ENCODE measurements at regions not wholly inside any gene's neighbourhood (a gene's known extent, or its start where the extent isn't known, plus 50 kb on each side); places are given as distances from the start of the nearest gene placed in this dataset.

DNA sequence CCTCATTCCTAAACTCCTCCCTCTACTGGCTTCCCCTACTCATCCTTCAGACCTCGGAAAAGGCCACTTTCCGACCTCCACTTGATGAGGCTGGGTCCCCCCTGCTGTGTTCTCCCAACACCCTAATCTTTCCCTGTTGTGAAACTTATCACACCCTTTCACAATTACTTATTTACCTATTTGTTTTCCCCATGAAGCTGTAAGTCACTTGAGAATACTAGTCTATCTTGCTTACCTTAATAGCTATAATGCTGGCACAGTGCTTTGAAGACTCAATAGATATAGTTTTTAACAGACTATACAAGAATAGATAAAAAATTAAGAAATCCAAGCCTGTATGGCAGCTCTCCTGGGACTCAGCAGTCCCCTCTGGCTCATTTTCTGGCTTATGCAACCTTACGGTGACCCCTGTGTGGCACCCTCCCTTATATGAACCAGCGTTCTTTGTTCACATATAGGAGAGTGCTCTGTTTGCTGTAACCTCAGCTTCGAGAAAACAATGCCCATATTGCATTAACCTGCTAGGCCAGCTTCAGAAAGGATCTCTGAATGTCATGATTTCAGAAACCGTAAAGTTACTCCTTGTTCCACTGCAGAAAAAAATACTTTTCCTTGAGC, 220.4 kb upstream of the PKDCC start:
- no peak for TF ChIP-seq ZFX (IDR thresholded peaks at IDR 0.05)
- TF ChIP-seq, protein P1, sequence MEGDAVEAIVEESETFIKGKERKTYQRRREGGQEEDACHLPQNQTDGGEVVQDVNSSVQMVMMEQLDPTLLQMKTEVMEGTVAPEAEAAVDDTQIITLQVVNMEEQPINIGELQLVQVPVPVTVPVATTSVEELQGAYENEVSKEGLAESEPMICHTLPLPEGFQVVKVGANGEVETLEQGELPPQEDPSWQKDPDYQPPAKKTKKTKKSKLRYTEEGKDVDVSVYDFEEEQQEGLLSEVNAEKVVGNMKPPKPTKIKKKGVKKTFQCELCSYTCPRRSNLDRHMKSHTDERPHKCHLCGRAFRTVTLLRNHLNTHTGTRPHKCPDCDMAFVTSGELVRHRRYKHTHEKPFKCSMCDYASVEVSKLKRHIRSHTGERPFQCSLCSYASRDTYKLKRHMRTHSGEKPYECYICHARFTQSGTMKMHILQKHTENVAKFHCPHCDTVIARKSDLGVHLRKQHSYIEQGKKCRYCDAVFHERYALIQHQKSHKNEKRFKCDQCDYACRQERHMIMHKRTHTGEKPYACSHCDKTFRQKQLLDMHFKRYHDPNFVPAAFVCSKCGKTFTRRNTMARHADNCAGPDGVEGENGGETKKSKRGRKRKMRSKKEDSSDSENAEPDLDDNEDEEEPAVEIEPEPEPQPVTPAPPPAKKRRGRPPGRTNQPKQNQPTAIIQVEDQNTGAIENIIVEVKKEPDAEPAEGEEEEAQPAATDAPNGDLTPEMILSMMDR (conservative IDR thresholded peaks at IDR 0.05): no peak
- H3K27ac ChIP-seq: no peak overlapping the region

DNA sequence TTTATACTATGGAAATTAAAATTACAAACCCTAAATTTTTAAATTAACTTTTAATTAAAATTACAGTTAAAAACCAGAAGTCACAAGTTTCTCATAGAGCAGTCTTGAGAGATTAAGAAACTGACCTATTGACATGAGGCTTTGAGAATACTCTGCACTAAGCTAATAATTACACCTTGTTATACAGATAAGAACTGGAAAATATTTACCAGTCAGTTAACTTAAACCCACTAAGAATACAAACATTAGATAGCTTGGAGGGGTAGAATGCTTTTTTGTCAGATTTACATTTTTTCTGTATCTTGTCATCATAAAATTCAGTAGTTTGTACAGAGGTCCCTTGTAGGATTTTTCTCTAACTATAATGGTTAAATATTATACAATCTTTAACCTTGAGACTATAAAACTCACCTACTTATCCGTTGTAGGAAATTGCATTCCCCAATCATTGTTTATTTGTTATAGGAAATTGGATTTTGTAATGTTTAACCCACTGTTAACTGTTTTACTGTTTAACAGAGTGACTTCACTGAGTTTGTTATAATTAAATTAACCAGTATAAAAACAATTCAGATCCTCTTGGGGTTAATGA, 219.7 kb upstream of the PKDCC start:
- no peak overlapping the region for H3K27ac ChIP-seq
- TF ChIP-seq, protein P1 (conservative IDR thresholded peaks at IDR 0.05): no peak
- TF ChIP-seq ZFX (IDR thresholded peaks at IDR 0.05): no peak

DNA sequence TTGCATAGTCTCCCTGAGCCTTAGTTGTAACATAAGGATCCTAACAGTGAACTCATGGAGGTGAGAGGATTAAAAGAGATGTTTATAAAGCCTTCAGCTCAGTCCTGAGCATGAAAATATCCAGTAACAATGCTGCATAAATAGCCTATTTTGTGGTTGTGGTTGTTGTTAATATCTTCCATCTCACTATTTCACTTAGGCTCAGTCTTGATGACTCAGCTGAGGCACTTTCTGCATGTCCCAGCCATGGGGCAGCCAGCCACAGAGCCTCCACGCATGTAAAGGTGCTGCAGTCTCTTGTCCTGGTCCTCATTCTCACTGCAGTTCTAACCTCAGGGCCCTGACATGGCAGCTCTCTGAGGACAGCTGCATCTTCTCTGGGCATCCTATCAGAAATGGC, 218.8 kb upstream of the PKDCC start:
- TF ChIP-seq ZFX (IDR thresholded peaks at IDR 0.05): no peak
- TF ChIP-seq, protein P1 (conservative IDR thresholded peaks at IDR 0.05): no peak
- H3K27ac ChIP-seq: no peak overlapping the region

DNA sequence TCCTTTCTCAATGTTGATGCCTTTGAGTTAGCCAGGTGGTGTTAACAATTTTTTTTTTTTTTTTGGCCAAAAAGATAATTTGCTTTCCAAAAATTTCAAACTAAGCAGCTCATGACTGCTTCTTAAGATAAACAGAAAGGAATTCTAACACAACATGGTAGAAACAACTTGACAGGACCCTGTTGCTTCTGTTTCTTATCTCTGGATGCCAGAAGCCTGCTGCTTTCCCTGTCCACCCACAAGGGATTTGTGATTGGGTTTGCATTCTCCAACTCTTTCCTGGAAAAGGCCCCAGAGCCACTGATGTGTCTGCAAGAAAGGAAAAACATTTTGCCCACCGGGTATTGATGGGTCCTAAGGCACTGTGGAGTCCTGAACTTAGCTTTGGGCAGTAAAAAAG, 217.2 kb upstream of the PKDCC start:
- TF ChIP-seq ZFX (IDR thresholded peaks at IDR 0.05): no peak
- TF ChIP-seq, protein P1 (conservative IDR thresholded peaks at IDR 0.05): no peak
- no peak overlapping the region for H3K27ac ChIP-seq

DNA sequence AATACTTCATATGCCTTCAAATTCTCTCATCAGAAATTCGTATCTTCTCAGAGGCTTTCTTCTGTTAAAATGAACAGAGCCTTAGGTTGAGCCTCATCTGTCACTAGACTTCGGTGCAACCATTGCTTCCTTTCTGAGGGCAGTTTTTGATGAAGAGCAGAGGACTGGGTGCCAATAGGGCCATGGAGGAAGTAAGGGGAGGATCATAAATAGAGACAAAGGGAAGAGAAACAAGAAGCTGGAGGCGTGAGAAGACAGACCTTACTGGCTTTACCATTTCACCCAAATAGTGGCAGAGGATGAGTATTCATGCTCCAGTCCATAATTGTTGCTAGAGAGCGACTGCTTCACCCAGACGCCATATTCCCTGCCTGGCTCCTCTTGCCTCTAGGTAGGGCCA, 215.6 kb upstream of the PKDCC start:
- no peak overlapping the region for H3K27ac ChIP-seq
- TF ChIP-seq, protein P1 (conservative IDR thresholded peaks at IDR 0.05): no peak
- no peak for TF ChIP-seq ZFX (IDR thresholded peaks at IDR 0.05)

DNA sequence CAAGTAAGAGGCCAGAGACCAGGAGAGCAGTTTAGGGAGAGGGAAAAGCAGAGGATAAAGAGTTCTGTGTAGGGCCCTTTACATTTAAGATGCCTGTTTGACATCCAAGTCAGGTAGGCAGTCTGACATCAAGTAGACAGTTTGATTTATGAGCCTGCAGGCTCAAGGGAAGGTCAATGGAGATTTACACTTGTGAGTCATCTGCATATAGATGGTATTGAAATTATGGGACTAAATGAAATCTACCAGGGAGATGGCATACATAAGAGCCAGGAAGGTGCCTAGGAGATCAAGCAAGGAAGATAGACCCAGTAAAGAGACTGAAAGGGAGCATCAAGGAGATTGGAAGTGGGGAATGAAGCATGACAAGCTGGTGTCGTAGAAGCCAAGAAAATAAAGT, 212.4 kb upstream of the PKDCC start:
- H3K27ac ChIP-seq: no peak overlapping the region
- TF ChIP-seq, protein P1 (conservative IDR thresholded peaks at IDR 0.05): no peak
- TF ChIP-seq ZFX (IDR thresholded peaks at IDR 0.05): no peak

DNA sequence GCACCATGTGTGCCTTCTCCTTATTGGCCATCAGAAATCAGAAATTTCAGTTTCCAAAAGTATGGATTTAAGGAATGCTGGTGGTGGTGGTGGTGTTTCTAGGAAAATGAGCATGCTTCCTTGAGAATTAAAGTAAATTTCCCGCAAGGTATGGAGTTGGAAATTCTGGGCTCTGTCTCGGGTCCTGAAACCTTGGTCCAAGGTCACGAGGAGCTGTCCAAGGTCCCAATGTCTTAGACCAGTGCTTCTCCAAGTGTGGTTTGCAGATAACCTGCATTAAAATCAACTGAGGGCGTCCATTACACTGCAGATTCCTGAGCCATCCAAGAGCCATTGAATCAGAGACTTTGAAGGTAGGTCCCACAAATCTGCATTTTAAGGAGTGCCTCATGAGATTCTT, 210.9 kb upstream of the PKDCC start:
- no peak overlapping the region for H3K27ac ChIP-seq
- TF ChIP-seq, protein P1 (conservative IDR thresholded peaks at IDR 0.05): no peak
- no peak for TF ChIP-seq ZFX (IDR thresholded peaks at IDR 0.05)
